Heart left ventricle (tissue), 13 donors: ENCODE measurements at regions not wholly inside any gene's neighbourhood (a gene's known extent, or its start where the extent isn't known, plus 50 kb on each side); places are given as distances from the start of the nearest gene placed in this dataset.

Experiments used
- CTCF ChIP-seq, 12 donors: fragments of 200-600 bp; sonication (generic) in 4 of 12; IDR thresholded peaks; one replicate each; pipeline versions ENCODE4 v1.5.0 to v1.8.0; 2018 to 2022; ENCODE audit warnings: antibody characterized with exemption in 12 of 12, mild to moderate bottlenecking in 5 of 12
- POLR2A ChIP-seq, 2 donors: fragments of 450-650 bp; IDR thresholded peaks; one replicate each; pipeline ENCODE4 v1.6.1; 2017; ENCODE audit warnings: antibody characterized with exemption in 2 of 2, mild to moderate bottlenecking in 2 of 2, moderate library complexity in 2 of 2
- donor health status: ischemic (EF 13 %, LVEDD 7.1; RV severe dilation, severe dysfunction).
- donor health status: DM: no; HTN: yes; CAD: no.
- donor health status: DM: no; HTN: no; CAD: no.
- donor health status: ischemic (EF 25% LVEDD 6.9; RV normal size, moderate dysfunction).
- donor health status: ischemic (EF 25% LVEDD 5.7; RV mildly dilated, moderate dysfunction).
- donor health status: ischemic (EF 35%, LVEDD 5.7; RV mildly dilated, moderate dysfunction).
- donor health status: nonischemic (EF 11% LVEDD 7.7; RV severe dilation, severe dysfunction).
- donor health status: DM: yes; HTN: yes; CAD: no.
- donor health status: PGD.
- donor health status: ischemic (EF 29% LVEDD 5.4; RV normal size, mild dysfunction).
- donor health status: nonischemic (EF 23%, LVEDD 6.1; RV moderate dilation, normal function).

- no peak for TF ChIP-seq CTCF (IDR thresholded peaks at IDR 0.05)
- no peak for TF ChIP-seq POLR2A (IDR thresholded peaks at IDR 0.05)
Measured at GRCh38 chr4:20384456-20384855, 132.8 kb downstream of the SLIT2 start.
